Gastrocnemius medialis (tissue), 4 donors: ENCODE measurements at regions not wholly inside any gene's neighbourhood (a gene's known extent, or its start where the extent isn't known, plus 50 kb on each side); places are given as distances from the start of the nearest gene placed in this dataset.
A peak's percentile ranks its signal among the peaks of the same experiment; 100 is the strongest.

Experiments
- ATAC-seq, 2 donors: fragments of 150-250 bp; one replicate each; pipeline ENCODE4 v1.9.1; 2016
- DNase-seq, 2 donors: peaks; one replicate each; pipeline ENCODE4 v3.0.0-alpha.2; 2019
- H3K27ac ChIP-seq, 4 donors: fragments of 200-600 bp; sonication (generic); 1 replicate in 1 of 4; 2 replicates in 3 of 4; pipeline ENCODE4 v1.5.1; 2016 to 2018; ENCODE audit warnings: mild to moderate bottlenecking in 2 of 4, moderate library complexity in 1 of 4
- H3K27me3 ChIP-seq, 3 donors: fragments of 200-600 bp; sonication (generic) in 2 of 3; 1 replicate in 1 of 3; 2 replicates in 2 of 3; pipeline versions ENCODE4 v1.5.1 to v1.6.0; 2016 to 2019; ENCODE audit warnings: mild to moderate bottlenecking in 1 of 3, moderate library complexity in 1 of 3
- H3K36me3 ChIP-seq, 2 donors: fragments of 200-600 bp; sonication (generic) in 1 of 2; one replicate each; pipeline ENCODE4 v1.5.1; 2017 to 2018
- H3K4me1 ChIP-seq, 2 donors: fragments of 200-600 bp; sonication (generic) in 1 of 2; one replicate each; pipeline ENCODE4 v1.5.1; 2016 to 2017; ENCODE audit warnings: mild to moderate bottlenecking in 2 of 2
- H3K4me3 ChIP-seq, 4 donors: fragments of 200-600 bp; sonication (generic) in 3 of 4; 1 replicate in 1 of 4; 2 replicates in 3 of 4; pipeline ENCODE4 v1.5.1; 2016 to 2019; ENCODE audit warnings: mild to moderate bottlenecking in 2 of 4
- H3K9me3 ChIP-seq, 3 donors: fragments of 200-600 bp; sonication (generic) in 2 of 3; 1 replicate in 1 of 3; 2 replicates in 2 of 3; pipeline ENCODE4 v1.5.1; 2016 to 2019
- POLR2A ChIP-seq, 2 donors: fragments of 450-650 bp; IDR thresholded peaks; one replicate each; pipeline ENCODE4 v1.6.1; 2017; ENCODE audit warnings: antibody characterized with exemption in 2 of 2, mild to moderate bottlenecking in 2 of 2, moderate library complexity in 2 of 2
- in situ Hi-C, 4 donors: fragments of 200-750 bp; cut with MboI; loops; one replicate each; pipeline versions ENCODE4 v1.15.0 to v1.8.0; 2017; ENCODE audit warnings: low sequenced_read_pairs in 4 of 4
- intact Hi-C: fragments of 100-400 bp; cut with DNase I; formaldehyde crosslinking; loops from one replicate; pipeline ENCODE4 v1.15.1; 2023; ENCODE audit warnings: low total_unique reads
- TF ChIP-seq, protein P1 (sequence below), 5 experiments: fragments of 450-650 bp in 3 of 5; fragments of 200-600 bp in 2 of 5; sonication (generic) in 2 of 5; IDR thresholded peaks in 4 of 5; conservative IDR thresholded peaks in 1 of 5; 1 replicate in 4 of 5; 2 replicates in 1 of 5; pipeline ENCODE4 v1.5.1; 2016 to 2019; ENCODE audit warnings: antibody characterized with exemption in 5 of 5, mild to moderate bottlenecking in 3 of 5, moderate library complexity in 3 of 5

- no peak overlapping the region for H3K4me3 ChIP-seq
- no peaks in the 10 kb centered on the region for H3K36me3 ChIP-seq
- H3K27ac ChIP-seq, result peak overlapping the region; percentile 52 to 66 (median 57)
- DNase-seq, result no peak
- H3K9me3 ChIP-seq, result no peaks in the 10 kb centered on the region
- TF ChIP-seq, protein P1, sequence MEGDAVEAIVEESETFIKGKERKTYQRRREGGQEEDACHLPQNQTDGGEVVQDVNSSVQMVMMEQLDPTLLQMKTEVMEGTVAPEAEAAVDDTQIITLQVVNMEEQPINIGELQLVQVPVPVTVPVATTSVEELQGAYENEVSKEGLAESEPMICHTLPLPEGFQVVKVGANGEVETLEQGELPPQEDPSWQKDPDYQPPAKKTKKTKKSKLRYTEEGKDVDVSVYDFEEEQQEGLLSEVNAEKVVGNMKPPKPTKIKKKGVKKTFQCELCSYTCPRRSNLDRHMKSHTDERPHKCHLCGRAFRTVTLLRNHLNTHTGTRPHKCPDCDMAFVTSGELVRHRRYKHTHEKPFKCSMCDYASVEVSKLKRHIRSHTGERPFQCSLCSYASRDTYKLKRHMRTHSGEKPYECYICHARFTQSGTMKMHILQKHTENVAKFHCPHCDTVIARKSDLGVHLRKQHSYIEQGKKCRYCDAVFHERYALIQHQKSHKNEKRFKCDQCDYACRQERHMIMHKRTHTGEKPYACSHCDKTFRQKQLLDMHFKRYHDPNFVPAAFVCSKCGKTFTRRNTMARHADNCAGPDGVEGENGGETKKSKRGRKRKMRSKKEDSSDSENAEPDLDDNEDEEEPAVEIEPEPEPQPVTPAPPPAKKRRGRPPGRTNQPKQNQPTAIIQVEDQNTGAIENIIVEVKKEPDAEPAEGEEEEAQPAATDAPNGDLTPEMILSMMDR (IDR thresholded peaks at IDR 0.05 in 4 of 5, conservative IDR thresholded peaks at IDR 0.05 in 1 of 5), result no peak
- TF ChIP-seq POLR2A (IDR thresholded peaks at IDR 0.05), result no peak
- intact Hi-C loops, result no loop called here
- no peak for ATAC-seq
- peaks cover 16% of the 10 kb centered on the region in 2 donors for H3K4me1 ChIP-seq
- no peaks in the 10 kb centered on the region for H3K27me3 ChIP-seq
- in situ Hi-C loops, result no loop called here
These were observed 105.2 kb upstream of the NOCT start for GRCh38 chr4:138910195-138910913.

- DNase-seq, result no peak
- no peak overlapping the region for H3K27ac ChIP-seq
- TF ChIP-seq POLR2A (IDR thresholded peaks at IDR 0.05), result no peak
- TF ChIP-seq, protein P1 (IDR thresholded peaks at IDR 0.05 in 4 of 5, conservative IDR thresholded peaks at IDR 0.05 in 1 of 5), result no peak
- H3K4me1 ChIP-seq, result peaks cover 12 to 15% of the 10 kb centered on the region in 2 donors
- intact Hi-C loops (no loop called here), in situ Hi-C loops (no loop called here)
- no peaks in the 10 kb centered on the region for H3K9me3 ChIP-seq
- no peak for ATAC-seq
- H3K4me3 ChIP-seq, result no peak overlapping the region
- no peaks in the 10 kb centered on the region for H3K27me3 ChIP-seq
- H3K36me3 ChIP-seq, result no peaks in the 10 kb centered on the region
These were observed 106.0 kb upstream of the NOCT start for GRCh38 chr4:138909587-138909986.

DNA sequence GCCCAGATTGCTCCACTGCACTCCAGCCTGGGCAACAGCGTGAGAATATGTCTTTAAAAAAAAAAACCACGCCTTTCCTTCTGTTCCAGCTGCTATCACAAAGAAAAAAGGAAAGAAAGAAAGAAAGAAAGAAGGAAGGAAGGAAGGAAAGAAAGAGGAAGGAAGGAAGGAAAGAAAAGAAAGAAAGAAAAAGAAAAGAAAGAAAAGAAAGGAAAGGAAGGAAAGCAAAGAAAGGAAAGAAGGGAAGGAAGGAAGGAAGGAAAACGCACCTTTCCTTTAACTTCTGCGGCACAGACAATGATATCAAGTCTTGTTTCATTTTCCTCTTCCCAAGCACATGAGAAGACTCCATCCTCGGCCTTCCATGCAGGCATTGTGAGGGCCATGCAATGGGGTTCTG, 107.4 kb upstream of the NOCT start:
- DNase-seq (no peak), ATAC-seq (no peak)
- intact Hi-C loops, result no loop called here
- no peaks in the 10 kb centered on the region for H3K9me3 ChIP-seq
- no peak overlapping the region for H3K4me3 ChIP-seq
- H3K27me3 ChIP-seq, result no peaks in the 10 kb centered on the region
- no peaks in the 10 kb centered on the region for H3K36me3 ChIP-seq
- TF ChIP-seq, protein P1 (IDR thresholded peaks at IDR 0.05 in 4 of 5, conservative IDR thresholded peaks at IDR 0.05 in 1 of 5), result no peak
- TF ChIP-seq POLR2A (IDR thresholded peaks at IDR 0.05), result no peak
- no peak overlapping the region for H3K27ac ChIP-seq
- in situ Hi-C loops, result no loop called here
- peaks cover 12 to 15% of the 10 kb centered on the region in 2 donors for H3K4me1 ChIP-seq

DNA sequence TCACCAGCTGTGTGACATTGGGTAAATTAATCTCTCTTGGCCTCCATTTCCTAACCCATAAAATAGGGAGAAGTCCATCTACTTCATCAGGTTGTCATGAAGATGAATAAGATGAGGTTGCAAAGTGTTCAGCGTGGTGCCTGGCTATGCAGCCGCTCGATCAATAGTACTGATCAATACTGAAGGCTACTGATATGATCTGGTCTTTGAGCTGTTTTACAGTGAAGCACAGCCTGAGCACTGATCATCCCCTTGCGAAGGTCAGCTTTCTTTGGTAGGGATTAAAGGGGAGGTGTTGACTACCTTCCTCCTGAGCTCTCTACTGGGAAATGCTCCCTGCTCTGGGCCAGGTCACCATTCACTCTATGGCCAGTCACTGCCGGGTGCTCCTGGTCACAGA, 108.4 kb upstream of the NOCT start:
- Histone ChIP-seq H3K9me3 (no peaks in the 10 kb centered on the region), H3K27ac (no peak overlapping the region), H3K36me3 (no peaks in the 10 kb centered on the region), H3K4me1 (peaks cover 12 to 14% of the 10 kb centered on the region in 2 donors), H3K27me3 (no peaks in the 10 kb centered on the region), H3K4me3 (no peak overlapping the region)
- no peak for ATAC-seq
- in situ Hi-C loops (no loop called here), intact Hi-C loops (no loop called here)
- DNase-seq, result no peak
- TF ChIP-seq POLR2A (IDR thresholded peaks at IDR 0.05), result no peak
- TF ChIP-seq, protein P1 (IDR thresholded peaks at IDR 0.05 in 4 of 5, conservative IDR thresholded peaks at IDR 0.05 in 1 of 5), result no peak

- ATAC-seq (no peak), DNase-seq (no peak)
- peaks cover 0 to 6% of the 10 kb centered on the region in 2 donors for H3K4me1 ChIP-seq
- in situ Hi-C loops (no loop called here), intact Hi-C loops (no loop called here)
- TF ChIP-seq, protein P1 (IDR thresholded peaks at IDR 0.05 in 4 of 5, conservative IDR thresholded peaks at IDR 0.05 in 1 of 5), result no peak
- TF ChIP-seq POLR2A (IDR thresholded peaks at IDR 0.05), result no peak
- H3K9me3 ChIP-seq, result no peaks in the 10 kb centered on the region
- no peaks in the 10 kb centered on the region for H3K27me3 ChIP-seq
- H3K4me3 ChIP-seq, result no peak overlapping the region
- no peak overlapping the region for H3K27ac ChIP-seq
- no peaks in the 10 kb centered on the region for H3K36me3 ChIP-seq
These were observed 110.8 kb upstream of the NOCT start for GRCh38 chr4:138904793-138905192.
